GM12891 (cell line): ENCODE measurements at regions not wholly inside any gene's neighbourhood (a gene's known extent, or its start where the extent isn't known, plus 50 kb on each side); places are given as distances from the start of the nearest gene placed in this dataset.

Experiments used
- DNase-seq: peaks from one replicate; pipeline ENCODE4 v3.0.0; 2011; ENCODE audit warnings: low spot score; ENCODE audit not compliant: insufficient read length
- FAIRE-seq: peaks from 2 replicates; lab custom pipeline; 2011; peaks lifted over from hg19 to GRCh38; lab: Jason Lieb, UNC
- PAX5 ChIP-seq: IDR thresholded peaks from 2 replicates; pipeline ENCODE4 v1.6.1; 2011; ENCODE audit warnings: low read length, moderate library complexity, mild to moderate bottlenecking; ENCODE audit not compliant: insufficient read depth, severe bottlenecking
- POLR2A ChIP-seq: IDR thresholded peaks from 2 replicates; pipeline ENCODE4 v1.6.1; 2011; ENCODE audit warnings: low read depth, low read length, control low read depth
- POLR2AphosphoS5 ChIP-seq: IDR thresholded peaks from 2 replicates; pipeline ENCODE4 v1.6.1; 2011; ENCODE audit warnings: low read depth, low read length, control low read depth
- POU2F2 ChIP-seq: IDR thresholded peaks from 2 replicates; pipeline ENCODE4 v1.6.1; 2011; ENCODE audit warnings: low read depth, mild to moderate bottlenecking, control low read depth, low read length, moderate library complexity
- SPI1 ChIP-seq: IDR thresholded peaks from 2 replicates; pipeline ENCODE4 v1.6.1; 2011; ENCODE audit warnings: low read depth, low read length, control low read depth
- TAF1 ChIP-seq: IDR thresholded peaks from 2 replicates; pipeline ENCODE4 v1.6.1; 2011; ENCODE audit warnings: low read depth, low read length, control low read depth

- FAIRE-seq = no peak
These were observed 723.9 kb upstream of the PCDH20 start for GRCh38 chr13:62139597-62139996.

DNA sequence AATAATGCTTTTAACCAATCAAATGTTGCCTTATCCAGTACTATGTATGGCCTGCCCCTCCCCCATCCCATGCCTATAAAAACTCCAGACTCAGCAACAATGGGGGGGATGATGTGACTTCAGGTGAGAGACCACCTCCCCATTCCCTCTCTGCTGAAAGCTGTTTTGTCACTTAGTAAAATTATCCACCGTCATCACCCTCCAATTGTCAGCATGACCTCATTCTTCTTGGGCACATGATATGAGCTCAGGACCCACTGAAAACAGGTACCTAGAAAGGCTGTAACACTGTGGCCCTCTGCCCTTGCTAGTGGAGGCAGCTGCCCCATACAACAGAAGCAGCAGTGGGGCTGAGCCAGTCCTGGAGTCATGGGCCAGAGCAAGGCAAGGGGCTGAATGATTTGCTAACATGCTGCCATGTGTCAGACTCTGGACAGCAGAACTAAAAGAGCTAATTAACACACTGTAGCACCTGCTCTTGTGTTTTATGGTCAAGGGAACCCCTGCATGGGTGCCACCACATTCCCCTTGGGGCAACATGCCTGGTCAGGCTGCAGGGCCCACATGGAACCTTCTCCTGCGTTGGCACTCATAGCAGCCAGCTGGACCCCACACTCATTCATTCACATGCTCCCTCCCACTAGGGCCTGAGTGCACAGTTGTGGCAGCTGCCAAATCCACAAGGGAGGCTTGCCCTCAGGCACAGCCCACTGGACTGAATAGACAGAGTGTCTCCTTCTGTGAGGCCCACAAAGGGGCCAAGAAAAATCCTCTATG, 722.2 kb upstream of the PCDH20 start:
- DNase-seq = no peak
- FAIRE-seq = no peak
- TF ChIP-seq POLR2AphosphoS5 (no peak), SPI1 (no peak), TAF1 (no peak), PAX5 (no peak), POLR2A (no peak), POU2F2 (no peak)

More at GRCh38 chr13:62139597-62139996, 723.9 kb upstream of the PCDH20 start:
- TF ChIP-seq TAF1 = no peak
- no peak for TF ChIP-seq POLR2AphosphoS5
- TF ChIP-seq POLR2A = no peak
- no peak for TF ChIP-seq PAX5
- no peak for TF ChIP-seq SPI1
- no peak for TF ChIP-seq POU2F2
- DNase-seq = no peak

DNA sequence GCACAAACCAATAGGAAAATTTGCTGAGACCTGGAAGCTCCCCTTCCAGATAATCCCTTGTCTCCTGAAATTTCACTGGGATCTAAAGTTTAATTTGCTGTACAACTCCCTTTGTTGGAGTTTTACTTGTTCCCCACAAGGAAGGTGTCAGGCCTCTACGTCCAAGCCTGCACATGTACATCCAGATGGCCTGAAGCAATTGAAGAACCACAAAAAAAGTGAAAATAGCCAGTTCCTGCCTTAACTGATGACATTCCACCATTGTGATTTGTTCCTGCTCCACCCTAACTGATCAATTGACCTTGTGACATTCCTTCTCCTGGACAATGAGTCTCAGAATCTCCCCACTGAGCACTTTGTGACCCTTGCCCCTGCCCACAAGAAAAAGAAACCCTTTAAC, 716.0 kb upstream of the PCDH20 start:
- no peak for DNase-seq
- no peak for FAIRE-seq
- TF ChIP-seq PAX5 (no peak), SPI1 (no peak), POLR2A (no peak), POLR2AphosphoS5 (no peak), TAF1 (no peak), POU2F2 (no peak)

DNA sequence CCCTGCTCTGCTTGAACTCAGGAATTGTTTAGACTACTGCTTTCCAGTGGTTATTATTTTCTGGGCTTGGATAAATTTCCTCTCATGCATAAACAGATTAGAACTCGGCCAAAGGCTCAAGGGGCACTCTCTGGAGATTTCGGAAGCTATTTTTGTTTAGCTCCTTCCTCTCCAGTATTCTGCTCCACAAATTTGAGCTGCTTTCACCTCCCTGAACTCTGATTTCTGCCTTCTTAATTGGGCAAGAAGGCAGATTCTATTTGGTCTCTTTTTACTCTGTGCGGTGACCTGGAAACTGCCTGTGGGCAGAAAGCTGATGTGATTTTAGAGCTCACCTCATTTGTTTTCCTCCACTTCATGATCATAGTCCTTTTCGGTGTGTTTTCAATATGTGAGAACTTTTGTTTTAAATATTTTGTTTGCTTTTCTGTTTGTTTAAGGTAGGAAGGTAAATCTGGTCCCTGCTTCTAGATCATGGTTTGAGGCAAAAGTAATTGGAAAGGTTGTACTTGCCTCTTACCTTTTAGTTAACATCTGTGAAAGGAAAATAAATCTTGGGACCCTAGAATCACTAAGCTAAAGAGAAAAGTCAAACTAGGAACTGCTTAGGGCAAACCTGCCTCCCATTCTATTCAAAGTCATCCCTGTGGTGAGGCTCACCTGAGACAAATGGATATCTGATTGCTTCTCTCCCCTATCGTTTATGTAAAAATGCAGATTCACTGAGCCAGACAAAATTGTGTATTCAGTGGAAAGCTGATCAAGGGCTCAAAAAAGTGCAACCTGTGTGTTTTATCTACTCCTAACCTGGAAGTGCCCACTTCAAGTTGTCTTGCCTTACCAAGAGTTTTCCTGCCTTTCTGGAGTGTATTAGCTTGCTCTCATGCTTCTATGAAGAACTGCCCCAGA, 714.7 kb upstream of the PCDH20 start:
- no peak for DNase-seq
- FAIRE-seq = no peak
- TF ChIP-seq TAF1 (no peak), POLR2AphosphoS5 (no peak), SPI1 (no peak), PAX5 (no peak), POU2F2 (no peak), POLR2A (no peak)

GRCh38 chr13:62129000-62129551, 713.4 kb upstream of the PCDH20 start:
- no peak for TF ChIP-seq SPI1
- no peak for TF ChIP-seq POLR2AphosphoS5
- TF ChIP-seq TAF1 = no peak
- no peak for TF ChIP-seq PAX5
- TF ChIP-seq POLR2A = no peak
- TF ChIP-seq POU2F2 = no peak
- no peak for DNase-seq
- FAIRE-seq = no peak

- no peak for FAIRE-seq
- no peak for DNase-seq
- TF ChIP-seq TAF1 (no peak), POLR2AphosphoS5 (no peak), POLR2A (no peak), SPI1 (no peak), PAX5 (no peak), POU2F2 (no peak)
These were observed 710.8 kb upstream of the PCDH20 start for GRCh38 chr13:62126400-62126799.

DNA sequence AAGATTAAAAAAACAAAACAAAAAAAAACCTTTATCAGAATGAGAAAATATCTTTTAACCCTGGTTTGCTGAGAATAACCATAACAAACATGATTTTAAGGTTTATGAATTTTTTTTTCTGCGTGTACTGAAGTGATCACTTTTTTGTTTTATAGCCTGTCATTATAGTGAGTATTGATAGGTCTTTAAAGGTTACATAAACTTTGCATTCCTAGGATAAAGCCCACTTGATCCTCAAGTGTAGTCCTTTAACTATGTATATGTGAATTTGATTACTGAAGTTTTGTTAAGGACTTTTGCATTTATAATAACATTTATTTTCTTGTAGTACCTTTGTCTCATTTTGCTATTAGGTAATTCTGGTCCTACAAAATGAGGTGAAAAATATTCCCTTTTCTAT, 709.8 kb upstream of the PCDH20 start:
- FAIRE-seq = no peak
- DNase-seq = no peak
- TF ChIP-seq PAX5 (no peak), SPI1 (no peak), POU2F2 (no peak), TAF1 (no peak), POLR2AphosphoS5 (no peak)

DNA sequence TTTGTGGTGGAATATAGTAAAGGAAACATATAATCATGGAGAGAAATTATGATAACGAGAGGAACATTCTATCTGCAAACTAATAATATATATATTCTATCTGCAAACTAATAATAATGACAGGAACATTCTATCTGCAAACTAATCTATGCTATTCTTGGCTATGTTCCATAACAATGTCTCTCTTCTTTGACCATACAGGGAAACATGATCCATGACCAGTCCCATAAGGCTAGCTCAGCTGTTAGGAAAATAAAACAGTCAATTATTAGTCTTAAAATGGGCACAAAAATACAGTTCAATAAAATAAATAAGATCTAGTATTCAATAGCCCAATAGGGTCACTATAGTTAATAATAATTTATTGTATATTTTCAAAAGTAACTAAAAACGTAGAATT, 707.8 kb upstream of the PCDH20 start:
- no peak for TF ChIP-seq POU2F2
- no peak for TF ChIP-seq PAX5
- no peak for TF ChIP-seq POLR2A
- TF ChIP-seq TAF1 = no peak
- TF ChIP-seq POLR2AphosphoS5 = no peak
- no peak for TF ChIP-seq SPI1
- DNase-seq = no peak

GRCh38 chr13:62122434-62122833, 706.8 kb upstream of the PCDH20 start:
- no peak for DNase-seq
- no peak for FAIRE-seq
- TF ChIP-seq POLR2A = no peak
- TF ChIP-seq TAF1 = no peak
- no peak for TF ChIP-seq PAX5
- TF ChIP-seq POU2F2 = no peak
- no peak for TF ChIP-seq SPI1
- no peak for TF ChIP-seq POLR2AphosphoS5

More for the DNA sequence above, 707.8 kb upstream of the PCDH20 start:
- FAIRE-seq = no peak
